Sciatic nerve (tissue), 2 donors: ENCODE measurements at regions not wholly inside any gene's neighbourhood (a gene's known extent, or its start where the extent isn't known, plus 50 kb on each side); places are given as distances from the start of the nearest gene placed in this dataset.
A peak's percentile ranks its signal among the peaks of the same experiment; 100 is the strongest.

ENCODE experiments used
- ATAC-seq: fragments of 200-7000 bp; cut with Tn5 transposase; one replicate; pipeline ENCODE4 v1.9.1; 2020; ENCODE audit warnings: mild to moderate bottlenecking, moderate library complexity
- DNase-seq: peaks from one replicate; pipeline ENCODE4 v3.0.0-alpha.2; 2020; ENCODE audit warnings: low spot score
- intact Hi-C: fragments of 100-400 bp; cut with DNase I; formaldehyde crosslinking; loops from one replicate; pipeline ENCODE4 v1.14.2; 2022
- donor health status: DM: no; HTN: no; CAD: no.
- donor health status: DM: no; HTN: no; CAD: no.

DNA sequence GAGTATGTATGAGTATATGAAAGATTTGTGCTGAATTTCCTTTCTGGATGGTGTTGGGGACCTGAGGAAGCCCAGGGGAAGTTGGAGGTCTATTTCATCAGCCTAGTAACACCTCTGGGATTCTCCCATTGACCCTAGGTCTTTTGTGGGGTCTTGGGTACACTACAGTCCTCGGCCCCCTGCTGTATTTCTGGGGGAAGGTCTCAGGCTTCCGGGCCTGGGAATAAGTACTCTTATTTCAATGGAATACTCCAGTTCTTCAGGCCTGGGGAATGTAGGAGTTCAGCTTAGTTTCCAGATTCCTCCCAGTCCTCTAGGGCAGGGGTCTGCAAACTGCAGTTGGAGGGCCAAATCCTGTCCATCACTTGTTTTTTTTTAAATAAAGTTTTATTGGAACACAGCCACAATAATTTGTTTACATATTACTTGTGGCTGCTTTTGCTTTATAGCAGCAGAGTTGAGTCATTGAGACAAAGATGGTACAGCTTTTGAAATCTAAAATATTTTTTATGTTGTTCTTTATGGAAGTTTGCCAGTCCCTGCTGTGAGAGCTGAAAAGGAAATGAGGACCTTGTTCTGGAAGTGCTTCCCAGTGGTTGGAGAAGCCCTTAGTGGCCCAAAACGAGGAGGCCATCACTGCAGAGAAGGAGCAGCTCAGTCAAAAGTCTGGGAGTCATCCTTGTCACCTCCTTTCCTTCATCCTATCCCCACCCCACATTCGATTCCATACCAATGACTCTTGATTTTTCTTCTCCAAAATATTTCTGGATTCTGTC is 142.5 kb upstream of the HS3ST2 start:
- no peak for ATAC-seq
- intact Hi-C loops = no loop called here
- no peak for DNase-seq

DNA sequence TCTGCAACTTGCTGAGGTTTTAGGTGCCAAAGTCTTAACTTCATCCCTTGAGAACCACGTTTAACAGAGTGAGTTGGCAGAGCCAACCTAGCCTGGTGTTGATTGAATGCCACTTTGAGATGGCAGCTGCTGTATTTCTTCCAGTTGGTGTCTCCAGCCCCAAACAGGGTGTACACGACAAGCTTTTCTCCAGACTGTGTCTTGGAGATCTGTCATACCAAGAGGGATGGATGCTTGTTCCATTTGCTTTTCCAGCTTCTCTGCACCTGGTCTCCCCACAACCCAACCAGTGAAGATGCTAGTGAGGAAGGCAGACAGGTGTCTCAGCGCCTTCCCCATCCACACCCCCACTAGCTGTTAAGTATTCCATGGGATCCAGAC is 141.1 kb upstream of the HS3ST2 start:
- DNase-seq (no peak), ATAC-seq (no peak)
- intact Hi-C loops = no loop called here

DNA sequence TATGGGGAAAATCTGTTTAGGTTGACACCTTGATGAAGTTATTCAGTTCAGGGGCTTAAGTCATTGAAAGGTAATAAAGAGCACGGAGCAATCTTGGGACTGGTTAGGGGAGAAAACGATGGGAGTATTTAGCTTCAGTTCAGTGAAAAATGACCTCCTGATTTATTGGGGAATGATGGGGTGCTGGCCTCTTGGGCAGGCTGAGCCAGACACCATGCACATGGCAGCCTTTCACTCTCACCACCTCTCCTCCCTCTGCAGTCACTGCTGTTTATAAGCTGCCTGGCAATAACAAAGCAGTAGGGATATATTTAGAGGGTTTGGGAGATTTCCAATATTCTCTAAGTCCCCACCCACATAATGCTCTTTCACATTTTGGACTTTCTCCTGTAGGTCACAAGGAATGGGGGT is 140.5 kb upstream of the HS3ST2 start:
- intact Hi-C loops = no loop called here
- ATAC-seq = no peak
- no peak for DNase-seq

DNA sequence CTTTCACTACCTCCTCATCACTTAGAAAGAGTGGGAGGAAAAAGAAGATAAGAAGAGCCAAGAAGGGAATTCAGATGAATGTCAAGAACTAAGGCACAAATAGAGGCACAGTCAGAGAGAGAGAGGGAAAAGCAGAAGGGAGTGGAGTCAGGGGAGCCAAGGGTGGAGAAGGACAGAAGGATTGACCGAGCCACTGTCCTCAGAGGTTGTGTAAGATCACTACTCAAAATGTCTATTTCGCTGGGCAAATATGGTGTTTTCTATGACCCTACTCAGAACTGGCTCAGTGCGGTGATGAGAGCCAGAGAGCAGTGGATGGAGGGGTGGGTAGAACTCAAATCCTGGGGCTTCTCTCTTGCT is 139.2 kb upstream of the HS3ST2 start:
- ATAC-seq = no peak
- intact Hi-C loops = no loop called here
- no peak for DNase-seq

DNA sequence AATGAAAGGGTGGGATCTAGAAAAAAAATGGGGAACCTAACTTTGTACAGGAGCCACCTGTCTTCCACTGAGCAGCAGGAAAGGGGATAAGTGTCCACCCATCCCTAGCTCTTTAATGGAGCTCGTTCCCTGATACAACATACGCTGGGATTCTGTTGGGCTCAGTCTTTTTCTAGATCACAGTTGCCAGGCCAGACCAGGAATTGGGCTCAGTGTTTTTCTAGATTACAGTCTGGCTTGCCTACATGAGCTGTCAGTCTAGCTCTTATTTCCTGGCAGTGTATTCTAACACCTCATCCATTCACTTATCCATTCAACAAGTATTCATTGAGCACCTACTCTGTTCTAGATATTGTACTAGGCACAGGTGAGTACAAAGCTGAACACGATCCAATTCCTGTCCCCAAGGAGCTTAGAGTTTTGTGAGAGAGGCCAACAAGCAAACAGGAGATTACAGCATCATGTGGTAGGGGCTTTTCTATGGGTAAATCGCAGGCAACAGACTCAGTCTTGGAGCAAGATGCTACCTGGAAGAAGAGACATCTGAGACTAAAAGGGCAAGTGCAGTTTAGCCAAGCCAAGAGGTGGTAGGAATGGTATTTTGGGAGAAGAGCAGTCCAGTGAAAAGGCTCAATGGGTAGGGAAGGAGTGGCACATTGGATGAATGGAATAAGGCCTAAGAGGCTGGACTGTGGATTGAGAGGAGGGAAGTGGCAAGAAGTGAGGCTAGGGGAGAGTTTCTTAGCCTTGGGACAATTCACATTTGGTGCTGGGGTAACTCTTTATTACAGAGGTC is 138.0 kb upstream of the HS3ST2 start:
- DNase-seq (no peak), ATAC-seq (no peak)
- intact Hi-C loops = no loop called here

GRCh38 chr16:22677024-22677830 is 136.7 kb upstream of the HS3ST2 start:
- ATAC-seq = no peak

DNA sequence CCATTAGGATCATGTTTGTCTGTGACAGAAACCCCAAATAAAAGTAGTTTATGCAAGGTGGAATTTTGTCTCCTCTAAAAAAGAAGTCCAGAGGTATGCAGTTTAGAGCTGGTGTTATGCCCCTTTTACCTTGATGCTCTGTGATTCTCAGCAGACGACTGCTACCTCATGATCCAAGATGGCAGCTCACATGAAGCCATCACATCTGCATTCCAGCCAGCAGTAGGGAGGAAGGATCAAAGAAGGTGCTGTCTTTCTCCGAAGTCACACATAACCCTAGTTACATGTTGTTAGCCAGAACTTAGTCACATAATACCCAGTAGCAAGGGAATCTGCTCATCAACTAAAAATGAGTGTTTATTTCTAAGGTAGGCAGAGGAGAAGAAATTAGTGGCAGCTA is 135.7 kb upstream of the HS3ST2 start:
- ATAC-seq (no peak), DNase-seq (no peak)
- intact Hi-C loops = no loop called here

More at GRCh38 chr16:22677024-22677830, 136.7 kb upstream of the HS3ST2 start:
- DNase-seq = no peak
- intact Hi-C loops = no loop called here

GRCh38 chr16:22681554-22682291 is 132.2 kb upstream of the HS3ST2 start:
- no peak for ATAC-seq
- intact Hi-C loops = no loop called here
- no peak for DNase-seq

DNA sequence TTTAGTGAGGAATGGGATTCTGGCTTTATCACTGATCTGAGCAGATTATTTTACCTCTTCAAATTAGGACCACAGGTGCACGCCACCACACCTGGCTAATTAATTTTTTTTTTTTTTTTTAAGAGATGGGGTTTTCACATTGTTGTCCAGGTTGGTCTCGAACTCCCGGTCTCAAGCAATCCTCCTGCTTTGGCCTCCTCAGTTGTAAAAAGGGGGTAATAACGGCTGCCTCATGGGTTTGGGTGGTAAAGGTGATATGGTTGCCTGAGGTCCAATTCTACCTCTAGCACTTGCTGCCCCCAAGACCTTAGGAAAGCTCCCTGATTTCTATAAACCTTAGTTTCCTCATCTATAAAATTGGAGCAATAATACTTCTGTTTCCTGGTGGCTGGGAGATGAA is 130.7 kb upstream of the HS3ST2 start:
- intact Hi-C loops = no loop called here
- DNase-seq = no peak
- ATAC-seq = no peak

- DNase-seq (no peak), ATAC-seq (no peak)
- intact Hi-C loops = no loop called here
These were observed 130.0 kb upstream of the HS3ST2 start for GRCh38 chr16:22683730-22684573.

DNA sequence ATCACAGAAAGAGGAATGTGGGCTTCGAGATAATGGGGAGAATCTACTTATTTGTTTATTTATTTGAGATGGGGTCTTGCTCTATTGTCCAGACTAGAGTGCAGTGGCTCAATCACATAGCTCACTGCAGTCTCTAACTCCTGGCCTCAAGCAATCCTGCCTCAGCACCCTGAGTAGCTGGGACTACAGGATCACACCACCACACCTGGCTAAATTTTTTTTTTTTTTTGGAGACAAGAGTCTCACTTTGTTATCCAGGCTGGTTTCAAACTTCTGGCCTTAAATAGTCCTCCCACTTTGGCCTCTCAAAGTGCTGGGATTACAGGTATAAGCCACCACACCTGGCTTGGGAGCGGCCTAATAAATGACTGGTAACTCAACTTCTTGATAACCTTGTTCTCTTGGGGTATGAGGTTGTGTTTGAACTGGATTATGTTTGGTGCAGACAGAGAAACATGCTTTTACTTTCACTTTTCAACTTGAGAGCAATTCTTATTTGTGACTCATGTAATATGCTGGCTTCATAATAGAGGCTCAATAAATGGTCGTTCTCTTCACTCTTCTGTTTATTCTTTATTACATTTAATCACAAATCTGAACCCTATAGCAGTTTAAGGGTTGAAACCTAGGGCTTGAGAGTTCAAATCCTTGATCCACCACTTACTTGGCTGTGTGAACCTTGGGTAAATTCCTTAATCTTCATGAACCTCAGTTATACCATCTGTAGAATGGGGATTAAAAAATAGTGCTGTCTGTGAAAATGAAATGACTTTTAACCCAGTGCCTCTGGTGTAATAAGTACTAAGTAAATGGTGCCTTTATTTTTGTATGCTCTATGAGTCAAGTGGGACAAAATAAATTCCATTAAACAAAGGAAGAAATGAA is 129.1 kb upstream of the HS3ST2 start:
- intact Hi-C loops = no loop called here
- ATAC-seq (no peak), DNase-seq (no peak)

DNA sequence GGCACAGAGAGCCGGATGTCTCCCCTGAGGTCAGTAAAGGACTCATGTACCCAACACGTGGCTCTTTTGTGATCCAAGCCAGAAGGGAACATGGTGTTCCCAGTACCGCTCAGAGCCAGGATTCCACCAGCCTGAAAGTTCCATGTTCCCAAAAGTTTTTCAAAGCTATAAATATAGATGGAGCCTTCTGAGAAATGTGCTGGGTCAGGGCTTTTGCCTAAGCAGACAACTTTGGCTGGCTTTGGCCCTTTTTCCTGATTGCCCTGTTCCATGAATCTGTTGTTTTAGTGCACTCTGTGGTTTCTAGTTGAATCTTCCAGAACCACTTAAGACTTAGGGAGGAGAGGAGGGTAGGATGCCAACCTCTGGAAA is 128.5 kb upstream of the HS3ST2 start:
- no peak for DNase-seq
- ATAC-seq = peak; percentile 85
- intact Hi-C loops = no loop called here

DNA sequence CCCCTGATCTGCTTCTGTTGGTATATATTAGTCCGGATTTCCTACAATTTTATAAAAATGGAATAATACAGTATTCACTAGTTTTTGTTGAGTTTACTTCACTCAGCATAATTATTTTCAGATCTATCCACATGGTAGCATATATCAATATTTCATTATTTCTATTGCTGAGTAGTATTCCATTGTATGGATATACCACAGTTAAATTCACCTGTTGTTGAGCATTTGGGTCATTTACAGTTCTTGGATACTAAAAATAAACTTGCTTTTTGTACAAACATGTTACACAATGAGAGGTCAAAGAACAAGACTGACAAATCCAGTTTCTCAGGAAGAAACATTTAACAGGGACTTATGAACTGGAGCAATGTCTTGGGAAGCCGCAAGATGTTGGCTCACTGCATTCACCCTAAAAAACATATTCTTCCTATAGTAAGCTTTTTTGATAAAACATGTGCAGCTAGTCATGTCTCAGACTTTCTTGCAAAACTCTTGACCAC is 126.9 kb upstream of the HS3ST2 start:
- no peak for ATAC-seq
- intact Hi-C loops = no loop called here
- DNase-seq = no peak

DNA sequence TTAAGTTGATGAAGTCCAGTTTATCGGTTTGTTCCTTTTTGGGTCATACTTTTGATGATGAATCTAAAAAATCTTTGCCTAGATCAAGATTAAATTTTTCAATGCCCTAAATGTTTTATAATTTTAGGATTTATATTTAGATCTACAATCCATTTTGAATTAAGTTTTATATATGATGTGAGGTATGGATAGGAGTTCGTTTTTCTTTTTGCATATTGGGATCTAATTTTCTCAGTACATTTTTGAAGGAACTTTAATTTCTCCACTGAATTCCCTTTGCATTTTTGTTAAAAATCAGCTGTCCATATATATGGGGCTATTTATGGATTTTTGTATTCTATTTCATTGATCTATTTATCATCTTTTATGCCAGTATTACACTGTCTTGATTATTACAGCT is 125.5 kb upstream of the HS3ST2 start:
- DNase-seq (no peak), ATAC-seq (no peak)
- intact Hi-C loops = no loop called here

- no peak for DNase-seq
- intact Hi-C loops = no loop called here
- no peak for ATAC-seq
These were observed 125.0 kb upstream of the HS3ST2 start for GRCh38 chr16:22688930-22689329.

DNA sequence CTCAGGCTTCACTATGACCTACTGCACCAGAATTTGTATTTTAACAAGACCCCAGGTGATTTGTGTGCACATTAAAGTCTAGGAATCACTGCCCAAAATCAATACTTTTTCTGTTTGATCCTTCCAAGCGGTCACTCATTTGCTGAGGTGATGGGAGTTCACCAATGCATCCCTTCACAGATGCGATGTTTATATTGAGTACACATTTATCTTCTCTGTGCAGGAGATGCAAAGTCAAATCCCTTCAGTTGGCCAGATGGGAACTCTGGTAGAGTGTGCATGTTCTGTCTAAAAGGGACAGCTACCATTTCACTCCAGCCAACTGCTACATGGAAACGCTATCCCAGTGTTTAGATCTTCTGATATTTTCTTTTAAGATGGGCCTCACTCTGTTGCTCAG is 122.6 kb upstream of the HS3ST2 start:
- intact Hi-C loops = no loop called here

DNA sequence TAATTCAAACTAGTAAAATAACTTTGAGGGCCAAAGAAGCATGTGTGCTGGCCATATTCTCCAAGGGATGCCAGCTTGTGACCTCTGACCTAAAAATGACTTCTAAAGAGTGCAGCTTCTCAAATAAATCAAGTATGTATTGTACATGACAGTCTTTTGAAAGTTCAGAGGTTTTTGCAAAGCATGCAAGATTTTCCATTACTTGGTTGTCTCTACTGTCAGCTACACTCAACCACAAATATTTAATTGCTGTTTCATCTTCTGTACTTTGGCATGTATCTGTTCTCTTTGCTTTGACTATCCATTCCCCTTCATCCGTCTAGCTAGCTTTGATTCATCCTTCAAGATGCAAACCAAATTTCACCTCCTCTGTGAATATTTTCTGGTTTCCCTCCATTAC is 121.9 kb upstream of the HS3ST2 start:
- intact Hi-C loops = no loop called here
- DNase-seq (no peak), ATAC-seq (no peak)

More for the DNA sequence above, 122.6 kb upstream of the HS3ST2 start:
- DNase-seq (no peak), ATAC-seq (no peak)
